GM10266 (cell line): ENCODE measurements at regions not wholly inside any gene's neighbourhood (a gene's known extent, or its start where the extent isn't known, plus 50 kb on each side); places are given as distances from the start of the nearest gene placed in this dataset.

ENCODE experiments used
- DNase-seq: peaks from one replicate; pipeline ENCODE4 v3.0.0; 2012; ENCODE audit errors: extremely low spot score
- TF ChIP-seq, protein P1 (sequence below): IDR thresholded peaks from 2 replicates; pipeline ENCODE4 v1.5.1; 2012; ENCODE audit warnings: mild to moderate bottlenecking, low read depth; ENCODE audit not compliant: control insufficient read depth, insufficient read depth; ENCODE audit errors: missing control alignments

- TF ChIP-seq, protein P1, sequence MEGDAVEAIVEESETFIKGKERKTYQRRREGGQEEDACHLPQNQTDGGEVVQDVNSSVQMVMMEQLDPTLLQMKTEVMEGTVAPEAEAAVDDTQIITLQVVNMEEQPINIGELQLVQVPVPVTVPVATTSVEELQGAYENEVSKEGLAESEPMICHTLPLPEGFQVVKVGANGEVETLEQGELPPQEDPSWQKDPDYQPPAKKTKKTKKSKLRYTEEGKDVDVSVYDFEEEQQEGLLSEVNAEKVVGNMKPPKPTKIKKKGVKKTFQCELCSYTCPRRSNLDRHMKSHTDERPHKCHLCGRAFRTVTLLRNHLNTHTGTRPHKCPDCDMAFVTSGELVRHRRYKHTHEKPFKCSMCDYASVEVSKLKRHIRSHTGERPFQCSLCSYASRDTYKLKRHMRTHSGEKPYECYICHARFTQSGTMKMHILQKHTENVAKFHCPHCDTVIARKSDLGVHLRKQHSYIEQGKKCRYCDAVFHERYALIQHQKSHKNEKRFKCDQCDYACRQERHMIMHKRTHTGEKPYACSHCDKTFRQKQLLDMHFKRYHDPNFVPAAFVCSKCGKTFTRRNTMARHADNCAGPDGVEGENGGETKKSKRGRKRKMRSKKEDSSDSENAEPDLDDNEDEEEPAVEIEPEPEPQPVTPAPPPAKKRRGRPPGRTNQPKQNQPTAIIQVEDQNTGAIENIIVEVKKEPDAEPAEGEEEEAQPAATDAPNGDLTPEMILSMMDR, result no peak
- no peak for DNase-seq
Measured at GRCh38 chr4:173714456-173714855, 184.4 kb upstream of the HAND2 start.

GRCh38 chr4:173713026-173713425 lies 183.0 kb upstream of the HAND2 start:
- DNase-seq, result no peak
- TF ChIP-seq, protein P1, result no peak

- DNase-seq, result no peak
- TF ChIP-seq, protein P1, result no peak
Measured at GRCh38 chr4:173707658-173708419, 177.8 kb upstream of the HAND2 start.

- no peak for DNase-seq
- TF ChIP-seq, protein P1, result no peak
Measured at GRCh38 chr4:173704201-173704600, 174.2 kb upstream of the HAND2 start.

DNA sequence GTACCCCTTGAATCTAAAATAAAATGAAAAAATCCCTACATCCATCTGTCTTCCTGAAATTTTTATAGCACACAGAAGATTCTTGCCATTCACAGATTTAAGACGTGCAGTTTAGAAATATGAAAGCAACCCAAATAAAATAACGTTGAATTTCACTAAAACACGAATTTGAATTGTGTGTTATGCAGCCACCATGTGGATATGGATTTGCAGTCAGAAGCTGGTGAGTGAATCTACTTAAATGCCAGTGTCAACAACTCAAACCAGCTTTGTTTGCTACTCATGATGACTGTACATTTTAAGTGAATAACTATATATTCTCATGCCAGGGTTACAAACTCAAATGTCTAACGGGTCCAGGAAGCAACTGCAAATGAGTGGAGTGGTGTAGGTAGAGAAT lies 173.0 kb upstream of the HAND2 start:
- DNase-seq, result no peak
- TF ChIP-seq, protein P1, result no peak

- no peak for DNase-seq
- TF ChIP-seq, protein P1, result no peak
Measured at GRCh38 chr4:173700650-173701049, 170.6 kb upstream of the HAND2 start.

- TF ChIP-seq, protein P1, result no peak
- DNase-seq, result no peak
Measured at GRCh38 chr4:173699841-173700475, 169.9 kb upstream of the HAND2 start.
